Sciatic nerve (tissue), 2 donors: ENCODE measurements at regions not wholly inside any gene's neighbourhood (a gene's known extent, or its start where the extent isn't known, plus 50 kb on each side); places are given as distances from the start of the nearest gene placed in this dataset.

Source experiments
- ATAC-seq: fragments of 200-7000 bp; cut with Tn5 transposase; one replicate; pipeline ENCODE4 v1.9.1; 2020; ENCODE audit warnings: mild to moderate bottlenecking, moderate library complexity
- DNase-seq: peaks from one replicate; pipeline ENCODE4 v3.0.0-alpha.2; 2020; ENCODE audit warnings: low spot score
- intact Hi-C: fragments of 100-400 bp; cut with DNase I; formaldehyde crosslinking; loops from one replicate; pipeline ENCODE4 v1.14.2; 2022
- donor health status: DM: no; HTN: no; CAD: no.
- donor health status: DM: no; HTN: no; CAD: no.

GRCh38 chr11:28777126-28777525 is 668.9 kb downstream of the METTL15 start:
- DNase-seq (no peak), ATAC-seq (no peak)
- intact Hi-C loops = no loop called here

- intact Hi-C loops = no loop called here
- ATAC-seq (no peak), DNase-seq (no peak)
Measured at GRCh38 chr11:28773606-28774005, 665.4 kb downstream of the METTL15 start.

- DNase-seq (no peak), ATAC-seq (no peak)
- intact Hi-C loops = no loop called here
Measured at GRCh38 chr11:28770806-28771205, 662.6 kb downstream of the METTL15 start.

GRCh38 chr11:28767574-28767973 is 659.4 kb downstream of the METTL15 start:
- ATAC-seq = no peak
- intact Hi-C loops = no loop called here
- no peak for DNase-seq

- intact Hi-C loops = no loop called here
- DNase-seq (no peak), ATAC-seq (no peak)
Measured at GRCh38 chr11:28763876-28764275, 655.7 kb downstream of the METTL15 start.

- ATAC-seq = no peak
- no peak for DNase-seq
- intact Hi-C loops = no loop called here
Measured at GRCh38 chr11:28763151-28763550, 655.0 kb downstream of the METTL15 start.

- intact Hi-C loops = no loop called here
- ATAC-seq (no peak), DNase-seq (no peak)
Measured at GRCh38 chr11:28760676-28761390, 652.6 kb downstream of the METTL15 start.

- intact Hi-C loops = no loop called here
- ATAC-seq (no peak), DNase-seq (no peak)
Measured at GRCh38 chr11:28759311-28759710, 651.1 kb downstream of the METTL15 start.

- intact Hi-C loops = no loop called here
- DNase-seq (no peak), ATAC-seq (no peak)
Measured at GRCh38 chr11:28757725-28758515, 649.7 kb downstream of the METTL15 start.

GRCh38 chr11:28756977-28757376 is 648.8 kb downstream of the METTL15 start:
- no peak for ATAC-seq
- intact Hi-C loops = no loop called here

GRCh38 chr11:28743061-28743550 is 634.9 kb downstream of the METTL15 start:
- no peak for DNase-seq
- intact Hi-C loops = no loop called here
- ATAC-seq = no peak

More at GRCh38 chr11:28756977-28757376, 648.8 kb downstream of the METTL15 start:
- DNase-seq = no peak

GRCh38 chr11:28739489-28740280 is 631.5 kb downstream of the METTL15 start:
- DNase-seq (no peak), ATAC-seq (no peak)
- intact Hi-C loops = no loop called here

GRCh38 chr11:28738549-28738948 is 630.4 kb downstream of the METTL15 start:
- DNase-seq (no peak), ATAC-seq (no peak)
- intact Hi-C loops = no loop called here

GRCh38 chr11:28736256-28736655 is 628.1 kb downstream of the METTL15 start:
- intact Hi-C loops = no loop called here
- DNase-seq (no peak), ATAC-seq (no peak)

- no peak for ATAC-seq
- intact Hi-C loops = no loop called here
- DNase-seq = no peak
Measured at GRCh38 chr11:28735511-28735910, 627.3 kb downstream of the METTL15 start.

- DNase-seq (no peak), ATAC-seq (no peak)
- intact Hi-C loops = no loop called here
Measured at GRCh38 chr11:28730889-28731288, 622.7 kb downstream of the METTL15 start.

GRCh38 chr11:28730336-28730735 is 622.1 kb downstream of the METTL15 start:
- ATAC-seq (no peak), DNase-seq (no peak)
- intact Hi-C loops = no loop called here

- DNase-seq (no peak), ATAC-seq (no peak)
- intact Hi-C loops = no loop called here
Measured at GRCh38 chr11:28729339-28729738, 621.2 kb downstream of the METTL15 start.

GRCh38 chr11:28728666-28729065 is 620.5 kb downstream of the METTL15 start:
- DNase-seq (no peak), ATAC-seq (no peak)
- intact Hi-C loops = no loop called here

- DNase-seq (no peak), ATAC-seq (no peak)
- intact Hi-C loops = no loop called here
Measured at GRCh38 chr11:28727254-28727653, 619.1 kb downstream of the METTL15 start.
